ENCODE measurements at regions not wholly inside any gene's neighbourhood (a gene's known extent, or its start where the extent isn't known, plus 50 kb on each side); places are given as distances from the start of the nearest gene placed in this dataset.

DNA sequence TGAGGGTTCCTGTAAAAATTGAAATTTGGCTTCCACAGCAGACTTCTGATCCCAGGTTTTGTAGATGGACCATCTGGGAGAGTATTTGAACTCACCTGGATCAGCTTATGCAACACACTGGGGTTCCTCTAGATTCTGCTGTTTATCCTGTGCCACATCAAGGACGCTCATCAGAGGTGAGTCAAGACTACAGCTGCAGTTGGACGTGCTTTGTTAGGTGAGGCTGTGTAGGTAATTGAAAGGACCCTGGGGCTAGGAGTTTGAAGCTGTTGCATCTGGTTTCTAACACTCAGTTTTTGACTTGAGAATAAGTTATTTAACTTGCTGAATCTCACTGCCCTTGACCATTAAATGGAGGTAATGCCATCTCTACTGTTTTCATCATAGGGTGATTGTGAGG, 394.2 kb downstream of the EDEM1 start:
- Histone ChIP-seq H3K27ac (ENCODE audit: low read depth, low read length) (no peak overlapping the region), H3K36me3 (ENCODE audit: insufficient read depth, low read length) (no peaks in the 10 kb centered on the region), H3K79me2 (ENCODE audit: insufficient read depth, low read length) (no peaks in the 10 kb centered on the region), H3K9ac (ENCODE audit: low read length) (no peak overlapping the region), H3K4me3 (ENCODE audit: insufficient read depth, low read depth, low read length) (no peak overlapping the region), H3K4me2 (ENCODE audit: low read length) (no peak overlapping the region), H4K20me1 (ENCODE audit: insufficient read depth, low read length) (no peaks in the 10 kb centered on the region), H3K27me3 (ENCODE audit: insufficient read depth, low read length) (no peaks in the 10 kb centered on the region), H3K9me3 (ENCODE audit: insufficient read depth, low read depth, low read length) (peaks cover 5% of the 10 kb centered on the region), H2AFZ (ENCODE audit: low read depth, low read length) (no peak overlapping the region), H3K4me1 (ENCODE audit: insufficient read depth, low read length) (no peaks in the 10 kb centered on the region)
- FAIRE-seq (no peak), DNase-seq (ENCODE audit: low read depth) (no peak)
- Mint-ChIP-seq H3K27me3 (ENCODE audit: low read depth, unreplicated experiment) (no peaks in the 10 kb centered on the region), H3K4me3 (ENCODE audit: unreplicated experiment) (no peak overlapping the region), H3K36me3 (ENCODE audit: low read depth, unreplicated experiment) (no peaks in the 10 kb centered on the region), H3K9me3 (ENCODE audit: unreplicated experiment) (peaks cover 4% of the 10 kb centered on the region), H3K4me1 (ENCODE audit: low read depth, unreplicated experiment) (no peaks in the 10 kb centered on the region), H3K27ac (ENCODE audit: unreplicated experiment) (no peak overlapping the region)
- TF ChIP-seq EZH2 (IDR thresholded peaks at IDR 0.05; ENCODE audit: insufficient read depth, low read length), result no peak
- TF ChIP-seq, protein P1, sequence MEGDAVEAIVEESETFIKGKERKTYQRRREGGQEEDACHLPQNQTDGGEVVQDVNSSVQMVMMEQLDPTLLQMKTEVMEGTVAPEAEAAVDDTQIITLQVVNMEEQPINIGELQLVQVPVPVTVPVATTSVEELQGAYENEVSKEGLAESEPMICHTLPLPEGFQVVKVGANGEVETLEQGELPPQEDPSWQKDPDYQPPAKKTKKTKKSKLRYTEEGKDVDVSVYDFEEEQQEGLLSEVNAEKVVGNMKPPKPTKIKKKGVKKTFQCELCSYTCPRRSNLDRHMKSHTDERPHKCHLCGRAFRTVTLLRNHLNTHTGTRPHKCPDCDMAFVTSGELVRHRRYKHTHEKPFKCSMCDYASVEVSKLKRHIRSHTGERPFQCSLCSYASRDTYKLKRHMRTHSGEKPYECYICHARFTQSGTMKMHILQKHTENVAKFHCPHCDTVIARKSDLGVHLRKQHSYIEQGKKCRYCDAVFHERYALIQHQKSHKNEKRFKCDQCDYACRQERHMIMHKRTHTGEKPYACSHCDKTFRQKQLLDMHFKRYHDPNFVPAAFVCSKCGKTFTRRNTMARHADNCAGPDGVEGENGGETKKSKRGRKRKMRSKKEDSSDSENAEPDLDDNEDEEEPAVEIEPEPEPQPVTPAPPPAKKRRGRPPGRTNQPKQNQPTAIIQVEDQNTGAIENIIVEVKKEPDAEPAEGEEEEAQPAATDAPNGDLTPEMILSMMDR (IDR thresholded peaks at IDR 0.05; ENCODE audit: insufficient read depth, low read depth, low read length), result no peak

DNA sequence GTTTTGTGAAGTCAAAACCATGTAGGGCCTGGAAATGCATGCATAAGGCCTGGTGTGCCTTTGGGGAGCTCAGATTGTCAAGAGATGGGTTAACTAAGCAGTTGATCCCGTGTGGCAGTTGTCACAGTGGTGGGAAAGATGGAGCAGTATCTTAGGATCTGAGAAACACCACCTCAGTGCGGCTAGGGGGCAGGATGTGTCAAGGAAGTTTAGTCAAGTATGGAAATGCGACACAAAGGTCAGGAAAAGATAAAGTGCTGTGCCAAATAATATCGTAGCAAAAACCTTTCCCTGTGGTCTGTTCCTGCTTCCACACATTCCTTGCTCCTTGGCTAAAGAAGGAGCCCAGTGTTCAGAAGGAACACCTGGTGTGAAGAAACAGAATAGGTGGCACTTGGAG, 396.4 kb downstream of the EDEM1 start:
- H3K4me2 ChIP-seq (ENCODE audit: low read length), result no peak overlapping the region
- no peak overlapping the region for H2AFZ ChIP-seq (ENCODE audit: low read depth, low read length)
- H3K27me3 ChIP-seq (ENCODE audit: insufficient read depth, low read length), result no peaks in the 10 kb centered on the region
- no peaks in the 10 kb centered on the region for H3K79me2 ChIP-seq (ENCODE audit: insufficient read depth, low read length)
- Mint-ChIP-seq H3K36me3 (ENCODE audit: low read depth, unreplicated experiment) (no peaks in the 10 kb centered on the region), H3K4me1 (ENCODE audit: low read depth, unreplicated experiment) (no peaks in the 10 kb centered on the region), H3K27ac (ENCODE audit: unreplicated experiment) (no peak overlapping the region), H3K27me3 (ENCODE audit: low read depth, unreplicated experiment) (no peaks in the 10 kb centered on the region), H3K4me3 (ENCODE audit: unreplicated experiment) (no peak overlapping the region), H3K9me3 (ENCODE audit: unreplicated experiment) (peaks cover 4% of the 10 kb centered on the region)
- no peaks in the 10 kb centered on the region for H3K36me3 ChIP-seq (ENCODE audit: insufficient read depth, low read length)
- no peak for DNase-seq (ENCODE audit: low read depth)
- no peak overlapping the region for H3K9ac ChIP-seq (ENCODE audit: low read length)
- no peak overlapping the region for H3K4me3 ChIP-seq (ENCODE audit: insufficient read depth, low read depth, low read length)
- no peaks in the 10 kb centered on the region for H4K20me1 ChIP-seq (ENCODE audit: insufficient read depth, low read length)
- TF ChIP-seq EZH2 (IDR thresholded peaks at IDR 0.05; ENCODE audit: insufficient read depth, low read length), result no peak
- TF ChIP-seq, protein P1 (IDR thresholded peaks at IDR 0.05; ENCODE audit: insufficient read depth, low read depth, low read length), result no peak
- peaks cover 5% of the 10 kb centered on the region for H3K9me3 ChIP-seq (ENCODE audit: insufficient read depth, low read depth, low read length)
- no peak for FAIRE-seq
- H3K27ac ChIP-seq (ENCODE audit: low read depth, low read length), result no peak overlapping the region
- no peaks in the 10 kb centered on the region for H3K4me1 ChIP-seq (ENCODE audit: insufficient read depth, low read length)

DNA sequence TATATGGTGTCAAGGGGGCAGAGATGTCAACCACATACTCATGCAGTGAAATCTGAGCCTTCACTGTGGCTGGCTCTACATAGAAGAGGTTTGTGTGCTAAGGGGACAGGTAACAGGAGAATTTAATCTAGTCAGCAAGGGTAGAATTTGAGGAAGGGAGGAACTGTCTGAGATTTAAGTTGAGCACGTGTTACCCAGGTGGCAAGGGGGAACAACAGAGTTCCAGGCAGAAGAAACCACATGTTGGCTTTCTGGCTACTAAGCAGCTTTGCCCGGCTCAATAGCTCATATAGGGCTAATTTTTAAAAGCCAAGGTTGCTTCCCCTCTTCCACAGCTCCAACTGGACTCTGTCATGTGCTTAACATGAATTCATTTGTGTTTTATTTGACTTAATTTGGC, 397.6 kb downstream of the EDEM1 start:
- Mint-ChIP-seq H3K36me3 (ENCODE audit: low read depth, unreplicated experiment) (no peaks in the 10 kb centered on the region), H3K4me1 (ENCODE audit: low read depth, unreplicated experiment) (no peaks in the 10 kb centered on the region), H3K27ac (ENCODE audit: unreplicated experiment) (no peak overlapping the region), H3K4me3 (ENCODE audit: unreplicated experiment) (no peak overlapping the region), H3K27me3 (ENCODE audit: low read depth, unreplicated experiment) (no peaks in the 10 kb centered on the region), H3K9me3 (ENCODE audit: unreplicated experiment) (peaks cover 4% of the 10 kb centered on the region)
- FAIRE-seq (no peak), DNase-seq (ENCODE audit: low read depth) (no peak)
- H3K36me3 ChIP-seq (ENCODE audit: insufficient read depth, low read length), result no peaks in the 10 kb centered on the region
- TF ChIP-seq, protein P1 (IDR thresholded peaks at IDR 0.05; ENCODE audit: insufficient read depth, low read depth, low read length), result no peak
- no peak overlapping the region for H2AFZ ChIP-seq (ENCODE audit: low read depth, low read length)
- H3K9me3 ChIP-seq (ENCODE audit: insufficient read depth, low read depth, low read length), result peaks cover 5% of the 10 kb centered on the region
- no peaks in the 10 kb centered on the region for H3K4me1 ChIP-seq (ENCODE audit: insufficient read depth, low read length)
- H4K20me1 ChIP-seq (ENCODE audit: insufficient read depth, low read length), result no peaks in the 10 kb centered on the region
- H3K79me2 ChIP-seq (ENCODE audit: insufficient read depth, low read length), result no peaks in the 10 kb centered on the region
- no peak overlapping the region for H3K4me3 ChIP-seq (ENCODE audit: insufficient read depth, low read depth, low read length)
- H3K27ac ChIP-seq (ENCODE audit: low read depth, low read length), result no peak overlapping the region
- no peak overlapping the region for H3K4me2 ChIP-seq (ENCODE audit: low read length)
- H3K27me3 ChIP-seq (ENCODE audit: insufficient read depth, low read length), result no peaks in the 10 kb centered on the region
- no peak overlapping the region for H3K9ac ChIP-seq (ENCODE audit: low read length)
